Chondrocyte (in vitro differentiated cells): ENCODE measurements at regions not wholly inside any gene's neighbourhood (a gene's known extent, or its start where the extent isn't known, plus 50 kb on each side); places are given as distances from the start of the nearest gene placed in this dataset.

Source experiments
- DNase-seq: peaks from one replicate; pipeline ENCODE4 v3.0.0; 2021; ENCODE audit warnings: mixed read lengths, low spot score
- H3K27ac Mint-ChIP-seq: one replicate; pipeline ENCODE4 v1.8.0; 2021; ENCODE audit warnings: mild to moderate bottlenecking, moderate library complexity, mixed read lengths; ENCODE audit not compliant: unreplicated experiment
- H3K27me3 Mint-ChIP-seq: 2 replicates; pipeline ENCODE4 v1.8.0; 2021; ENCODE audit warnings: low read depth, mixed read lengths
- H3K36me3 Mint-ChIP-seq: 2 replicates; pipeline ENCODE4 v1.8.0; 2021; ENCODE audit warnings: low read depth, mixed read lengths
- H3K4me1 Mint-ChIP-seq: 2 replicates; pipeline ENCODE4 v1.8.0; 2021; ENCODE audit warnings: low read depth, mild to moderate bottlenecking, mixed read lengths
- H3K4me3 Mint-ChIP-seq: one replicate; pipeline ENCODE4 v1.8.0; 2021; ENCODE audit warnings: mild to moderate bottlenecking, moderate library complexity, mixed read lengths; ENCODE audit not compliant: unreplicated experiment
- H3K9me3 Mint-ChIP-seq: 2 replicates; pipeline ENCODE4 v1.8.0; 2021; ENCODE audit warnings: low read depth, mixed read lengths
- CTCF ChIP-seq: fragments of 200-600 bp; sonication (generic); IDR thresholded peaks from 2 replicates; pipeline ENCODE4 v1.5.0; 2021; ENCODE audit warnings: antibody characterized with exemption, mild to moderate bottlenecking, moderate library complexity

- H3K36me3 Mint-ChIP-seq, result peaks cover 1% of the 10 kb centered on the region
- peaks cover 52% of the 10 kb centered on the region for H3K9me3 Mint-ChIP-seq
- peak; percentile 83 for DNase-seq
- no peaks in the 10 kb centered on the region for H3K4me1 Mint-ChIP-seq
- H3K27me3 Mint-ChIP-seq, result no peaks in the 10 kb centered on the region
- no peak for TF ChIP-seq CTCF
- no peak overlapping the region for H3K4me3 Mint-ChIP-seq
- no peak overlapping the region for H3K27ac Mint-ChIP-seq
Measured at GRCh38 chr22:49214976-49215375, 612.7 kb downstream of the BRD1 start.

GRCh38 chr22:49213731-49214352 lies 613.8 kb downstream of the BRD1 start:
- peak; percentile 39 for DNase-seq
- TF ChIP-seq CTCF, result no peak
- no peaks in the 10 kb centered on the region for H3K4me1 Mint-ChIP-seq
- peaks cover 1% of the 10 kb centered on the region for H3K36me3 Mint-ChIP-seq
- H3K4me3 Mint-ChIP-seq, result no peak overlapping the region
- H3K27ac Mint-ChIP-seq, result no peak overlapping the region
- H3K9me3 Mint-ChIP-seq, result peaks cover 50% of the 10 kb centered on the region
- H3K27me3 Mint-ChIP-seq, result no peaks in the 10 kb centered on the region

GRCh38 chr22:49212466-49212865 lies 615.2 kb downstream of the BRD1 start:
- DNase-seq, result peak; percentile 88
- Mint-ChIP-seq H3K4me3 (no peak overlapping the region), H3K36me3 (no peaks in the 10 kb centered on the region), H3K4me1 (no peaks in the 10 kb centered on the region), H3K9me3 (peaks cover 37% of the 10 kb centered on the region), H3K27ac (no peak overlapping the region), H3K27me3 (no peaks in the 10 kb centered on the region)
- TF ChIP-seq CTCF, result no peak

- no peaks in the 10 kb centered on the region for H3K4me1 Mint-ChIP-seq
- no peak overlapping the region for H3K4me3 Mint-ChIP-seq
- peak; percentile 39 for DNase-seq
- no peaks in the 10 kb centered on the region for H3K27me3 Mint-ChIP-seq
- H3K36me3 Mint-ChIP-seq, result no peaks in the 10 kb centered on the region
- TF ChIP-seq CTCF, result no peak
- no peak overlapping the region for H3K27ac Mint-ChIP-seq
- peaks cover 33% of the 10 kb centered on the region for H3K9me3 Mint-ChIP-seq
Measured at GRCh38 chr22:49212002-49212401, 615.7 kb downstream of the BRD1 start.

GRCh38 chr22:49211176-49211575 lies 616.5 kb downstream of the BRD1 start:
- H3K9me3 Mint-ChIP-seq, result peaks cover 32% of the 10 kb centered on the region
- TF ChIP-seq CTCF, result no peak
- peak; percentile 59 for DNase-seq
- no peaks in the 10 kb centered on the region for H3K4me1 Mint-ChIP-seq
- H3K36me3 Mint-ChIP-seq, result no peaks in the 10 kb centered on the region
- H3K27me3 Mint-ChIP-seq, result no peaks in the 10 kb centered on the region
- no peak overlapping the region for H3K4me3 Mint-ChIP-seq
- no peak overlapping the region for H3K27ac Mint-ChIP-seq
